HL-60 (cell line): ENCODE measurements at regions not wholly inside any gene's neighbourhood (a gene's known extent, or its start where the extent isn't known, plus 50 kb on each side); places are given as distances from the start of the nearest gene placed in this dataset.
"Not testable (repeated sequence)": the region's sequence is repeated elsewhere in the genome, so short reads cannot be mapped to it uniquely, and the experiment has no call there.

Experiments
- GABPA ChIP-seq: IDR thresholded peaks from 2 replicates; pipeline ENCODE4 v1.6.1; 2012; ENCODE audit warnings: low read depth
- POLR2AphosphoS5 ChIP-seq: IDR thresholded peaks from 2 replicates; pipeline ENCODE4 v1.6.1; 2012; ENCODE audit warnings: low read depth
- REST ChIP-seq: IDR thresholded peaks from 2 replicates; pipeline ENCODE4 v1.6.1; 2012; ENCODE audit warnings: low read depth; ENCODE audit not compliant: insufficient replicate concordance
- SPI1 ChIP-seq: IDR thresholded peaks from 2 replicates; pipeline ENCODE4 v1.6.1; 2012; ENCODE audit warnings: low read depth, mild to moderate bottlenecking, borderline replicate concordance
- TF ChIP-seq, protein P1 (sequence below): IDR thresholded peaks from one replicate; pipeline ENCODE4 v1.5.1; 2011; ENCODE audit warnings: low read length, control low read depth, inconsistent platforms; ENCODE audit not compliant: insufficient read depth

GRCh38 chr4:94155404-94155803 lies 52.3 kb upstream of the SMARCAD1 start:
- TF ChIP-seq, protein P1, sequence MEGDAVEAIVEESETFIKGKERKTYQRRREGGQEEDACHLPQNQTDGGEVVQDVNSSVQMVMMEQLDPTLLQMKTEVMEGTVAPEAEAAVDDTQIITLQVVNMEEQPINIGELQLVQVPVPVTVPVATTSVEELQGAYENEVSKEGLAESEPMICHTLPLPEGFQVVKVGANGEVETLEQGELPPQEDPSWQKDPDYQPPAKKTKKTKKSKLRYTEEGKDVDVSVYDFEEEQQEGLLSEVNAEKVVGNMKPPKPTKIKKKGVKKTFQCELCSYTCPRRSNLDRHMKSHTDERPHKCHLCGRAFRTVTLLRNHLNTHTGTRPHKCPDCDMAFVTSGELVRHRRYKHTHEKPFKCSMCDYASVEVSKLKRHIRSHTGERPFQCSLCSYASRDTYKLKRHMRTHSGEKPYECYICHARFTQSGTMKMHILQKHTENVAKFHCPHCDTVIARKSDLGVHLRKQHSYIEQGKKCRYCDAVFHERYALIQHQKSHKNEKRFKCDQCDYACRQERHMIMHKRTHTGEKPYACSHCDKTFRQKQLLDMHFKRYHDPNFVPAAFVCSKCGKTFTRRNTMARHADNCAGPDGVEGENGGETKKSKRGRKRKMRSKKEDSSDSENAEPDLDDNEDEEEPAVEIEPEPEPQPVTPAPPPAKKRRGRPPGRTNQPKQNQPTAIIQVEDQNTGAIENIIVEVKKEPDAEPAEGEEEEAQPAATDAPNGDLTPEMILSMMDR, result not testable (repeated sequence)
- not testable (repeated sequence) for TF ChIP-seq GABPA, POLR2AphosphoS5, SPI1, REST
